Fibroblast of lung (primary cell): ENCODE measurements at regions not wholly inside any gene's neighbourhood (a gene's known extent, or its start where the extent isn't known, plus 50 kb on each side); places are given as distances from the start of the nearest gene placed in this dataset.
A peak's percentile ranks its signal among the peaks of the same experiment; 100 is the strongest.

ENCODE experiments used
- DNase-seq, 2 donors: peaks; one replicate each; pipeline versions ENCODE4 v3.0.0 to v3.0.0-alpha.2; 2010; ENCODE audit warnings: low read depth in 2 of 2
- H2AFZ ChIP-seq: 2 replicates; pipeline ENCODE4 v1.5.1; 2012; ENCODE audit warnings: low read length, control low read depth, inconsistent platforms
- H3K27ac ChIP-seq: 2 replicates; pipeline ENCODE4 v1.5.1; 2011; ENCODE audit warnings: low read length, control low read depth; ENCODE audit not compliant: insufficient read depth
- H3K27me3 ChIP-seq: 2 replicates; pipeline ENCODE4 v1.5.1; 2011; ENCODE audit warnings: mild to moderate bottlenecking, low read length; ENCODE audit not compliant: control insufficient read depth, insufficient read depth
- H3K36me3 ChIP-seq: 2 replicates; pipeline ENCODE4 v1.5.1; 2011; ENCODE audit warnings: low read length; ENCODE audit not compliant: control insufficient read depth, insufficient read depth
- H3K4me1 ChIP-seq: 2 replicates; pipeline ENCODE4 v1.5.1; 2011; ENCODE audit warnings: low read length; ENCODE audit not compliant: control insufficient read depth, insufficient read depth; ENCODE audit errors: extremely low read depth
- H3K4me2 ChIP-seq: 2 replicates; pipeline ENCODE4 v1.5.1; 2011; ENCODE audit warnings: low read length, control low read depth; ENCODE audit not compliant: insufficient read depth; ENCODE audit errors: extremely low read depth
- H3K4me3 ChIP-seq, 4 experiments: fragments of 200-600 bp in 1 of 4; sonication (generic) in 1 of 4; replicated peaks in 1 of 4; 2 replicates each; pipeline ENCODE4 v1.5.1; 2011 to 2016; ENCODE audit warnings: low read length in 4 of 4, low read depth in 3 of 4, mild to moderate bottlenecking in 3 of 4, control low read depth in 2 of 4, inconsistent platforms in 1 of 4, mixed read lengths in 1 of 4; ENCODE audit not compliant: insufficient read depth in 1 of 4; ENCODE audit errors: control extremely low read depth in 1 of 4
- H3K79me2 ChIP-seq: 2 replicates; pipeline ENCODE4 v1.5.1; 2012; ENCODE audit warnings: mild to moderate bottlenecking, low read length, inconsistent platforms; ENCODE audit not compliant: control insufficient read depth, insufficient read depth
- H3K9ac ChIP-seq: 2 replicates; pipeline ENCODE4 v1.5.1; 2011; ENCODE audit warnings: mild to moderate bottlenecking, low read length, control low read depth; ENCODE audit not compliant: insufficient read depth
- H3K9me3 ChIP-seq: 2 replicates; pipeline ENCODE4 v1.5.1; 2012; ENCODE audit warnings: low read depth, low read length; ENCODE audit not compliant: control insufficient read depth, insufficient read depth
- H4K20me1 ChIP-seq: 2 replicates; pipeline ENCODE4 v1.5.1; 2011; ENCODE audit warnings: low read length; ENCODE audit not compliant: control insufficient read depth, insufficient read depth; ENCODE audit errors: extremely low read depth
- EZH2 ChIP-seq: IDR thresholded peaks from 2 replicates; pipeline ENCODE4 v1.5.1; 2012; ENCODE audit warnings: low read length, control low read depth, mild to moderate bottlenecking; ENCODE audit errors: missing control alignments
- TF ChIP-seq, protein P1 (sequence below), 2 donors: IDR thresholded peaks in 1 of 2; conservative IDR thresholded peaks in 1 of 2; 1 replicate in 1 of 2; 2 replicates in 1 of 2; pipeline ENCODE4 v1.5.1; 2011 to 2012; ENCODE audit warnings: low read length in 2 of 2, control low read depth in 1 of 2, inconsistent platforms in 1 of 2, low read depth in 1 of 2, mild to moderate bottlenecking in 1 of 2

DNA sequence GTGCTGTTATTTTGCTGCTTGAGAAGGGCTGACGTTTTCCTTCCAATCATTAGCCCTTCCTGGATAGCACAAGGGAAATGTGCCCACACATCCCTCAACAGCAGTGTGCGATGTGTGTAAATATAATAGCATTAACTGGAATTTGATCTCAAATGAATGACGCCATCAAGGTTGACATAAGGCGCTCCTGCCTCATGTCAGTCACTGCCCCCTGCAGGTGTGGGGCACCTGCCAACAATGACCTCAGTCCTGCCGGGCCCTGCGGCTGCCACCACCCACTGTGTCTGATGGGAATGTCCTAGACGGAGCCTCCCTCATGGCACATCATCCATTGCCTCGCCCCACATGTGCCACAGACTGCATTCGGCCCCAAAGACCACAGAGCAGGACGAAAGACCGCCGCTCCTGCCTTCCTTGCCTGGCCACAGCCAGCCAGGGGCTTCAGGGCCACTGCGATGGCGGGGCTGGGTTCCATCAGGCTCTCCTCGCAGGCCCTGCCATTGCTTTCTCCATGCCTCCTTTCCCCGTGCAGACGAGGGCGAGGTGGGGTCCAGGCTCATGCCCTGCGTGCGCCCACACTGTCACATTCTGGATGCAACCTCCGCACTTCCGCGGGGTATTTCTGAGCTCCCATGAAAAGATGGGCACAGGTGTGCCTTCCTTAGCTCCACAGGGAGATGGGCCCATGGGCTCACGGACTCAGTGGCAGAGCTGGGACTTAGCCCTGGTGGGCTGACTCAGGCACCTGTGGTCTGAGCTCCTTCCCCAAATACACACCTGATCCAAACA lies 146.7 kb downstream of the SOX1 start:
- no peaks in the 10 kb centered on the region for H3K27me3 ChIP-seq

GRCh38 chr13:112215871-112216270 lies 148.9 kb downstream of the SOX1 start:
- Histone ChIP-seq H3K27ac (no peak overlapping the region), H3K4me1 (no peaks in the 10 kb centered on the region), H3K9ac (no peak overlapping the region), H3K27me3 (no peaks in the 10 kb centered on the region), H3K9me3 (peaks cover 3% of the 10 kb centered on the region), H3K4me2 (no peak overlapping the region), H2AFZ (no peak overlapping the region), H3K79me2 (no peaks in the 10 kb centered on the region), H3K4me3 (no peak overlapping the region), H3K36me3 (no peaks in the 10 kb centered on the region), H4K20me1 (no peaks in the 10 kb centered on the region)
- no peak for DNase-seq
- no peak for TF ChIP-seq EZH2
- TF ChIP-seq, protein P1, sequence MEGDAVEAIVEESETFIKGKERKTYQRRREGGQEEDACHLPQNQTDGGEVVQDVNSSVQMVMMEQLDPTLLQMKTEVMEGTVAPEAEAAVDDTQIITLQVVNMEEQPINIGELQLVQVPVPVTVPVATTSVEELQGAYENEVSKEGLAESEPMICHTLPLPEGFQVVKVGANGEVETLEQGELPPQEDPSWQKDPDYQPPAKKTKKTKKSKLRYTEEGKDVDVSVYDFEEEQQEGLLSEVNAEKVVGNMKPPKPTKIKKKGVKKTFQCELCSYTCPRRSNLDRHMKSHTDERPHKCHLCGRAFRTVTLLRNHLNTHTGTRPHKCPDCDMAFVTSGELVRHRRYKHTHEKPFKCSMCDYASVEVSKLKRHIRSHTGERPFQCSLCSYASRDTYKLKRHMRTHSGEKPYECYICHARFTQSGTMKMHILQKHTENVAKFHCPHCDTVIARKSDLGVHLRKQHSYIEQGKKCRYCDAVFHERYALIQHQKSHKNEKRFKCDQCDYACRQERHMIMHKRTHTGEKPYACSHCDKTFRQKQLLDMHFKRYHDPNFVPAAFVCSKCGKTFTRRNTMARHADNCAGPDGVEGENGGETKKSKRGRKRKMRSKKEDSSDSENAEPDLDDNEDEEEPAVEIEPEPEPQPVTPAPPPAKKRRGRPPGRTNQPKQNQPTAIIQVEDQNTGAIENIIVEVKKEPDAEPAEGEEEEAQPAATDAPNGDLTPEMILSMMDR (conservative IDR thresholded peaks at IDR 0.05 in 1 of 2, IDR thresholded peaks at IDR 0.05 in 1 of 2; ENCODE audit: low read depth in 1 of 2, low read length in 2 of 2): no peak

More for the DNA sequence above, 146.7 kb downstream of the SOX1 start:
- Histone ChIP-seq H3K27ac (no peak overlapping the region), H3K4me2 (no peak overlapping the region), H3K4me3 (no peak overlapping the region), H3K4me1 (no peaks in the 10 kb centered on the region), H3K9ac (no peak overlapping the region), H3K79me2 (no peaks in the 10 kb centered on the region), H4K20me1 (no peaks in the 10 kb centered on the region), H3K9me3 (peaks cover 3% of the 10 kb centered on the region), H2AFZ (no peak overlapping the region), H3K36me3 (no peaks in the 10 kb centered on the region)
- TF ChIP-seq, protein P1 (conservative IDR thresholded peaks at IDR 0.05 in 1 of 2, IDR thresholded peaks at IDR 0.05 in 1 of 2; ENCODE audit: low read depth in 1 of 2, low read length in 2 of 2): no peak
- TF ChIP-seq EZH2: no peak
- no peak for DNase-seq

DNA sequence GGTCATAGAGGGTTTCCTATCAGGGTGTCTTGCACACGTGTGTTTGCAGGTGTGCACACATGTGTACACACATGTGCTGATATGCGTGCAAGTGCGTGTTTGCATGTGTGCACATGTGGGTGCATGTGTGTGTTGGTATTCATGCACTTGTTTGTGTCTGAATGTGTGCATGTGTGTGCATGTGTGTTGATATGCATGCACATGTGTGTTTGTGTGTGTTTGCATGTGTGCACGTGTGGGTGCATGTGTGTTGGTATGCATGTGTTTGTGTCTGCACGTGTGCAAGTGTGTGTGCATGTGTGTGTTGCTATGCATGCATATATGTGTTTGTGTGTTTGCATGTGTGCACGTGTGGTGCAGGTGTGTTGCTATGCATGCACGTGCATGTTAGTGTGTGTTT lies 150.5 kb downstream of the SOX1 start:
- H3K27ac ChIP-seq: no peak overlapping the region
- H2AFZ ChIP-seq: no peak overlapping the region
- no peak for TF ChIP-seq EZH2
- TF ChIP-seq, protein P1 (conservative IDR thresholded peaks at IDR 0.05 in 1 of 2, IDR thresholded peaks at IDR 0.05 in 1 of 2; ENCODE audit: low read depth in 1 of 2, low read length in 2 of 2): no peak
- H3K9ac ChIP-seq: no peak overlapping the region
- peak in 1 of 2 donors; percentile 0 for DNase-seq
- peaks cover 3% of the 10 kb centered on the region for H3K9me3 ChIP-seq
- H3K27me3 ChIP-seq: no peaks in the 10 kb centered on the region
- H3K4me2 ChIP-seq: no peak overlapping the region
- no peaks in the 10 kb centered on the region for H4K20me1 ChIP-seq
- no peak overlapping the region for H3K4me3 ChIP-seq
- no peaks in the 10 kb centered on the region for H3K4me1 ChIP-seq
- no peaks in the 10 kb centered on the region for H3K36me3 ChIP-seq
- H3K79me2 ChIP-seq: no peaks in the 10 kb centered on the region
